A549 (cell line): ENCODE measurements at regions not wholly inside any gene's neighbourhood (a gene's known extent, or its start where the extent isn't known, plus 50 kb on each side); places are given as distances from the start of the nearest gene placed in this dataset.

Experiments used
- ATAC-seq, 2 experiments: fragments of 200-7000 bp in 1 of 2; fragments of >200 bp in 1 of 2; cut with Nextera tagmentation in 1 of 2; cut with Tn5 transposase in 1 of 2; 3 replicates each; pipeline versions ENCODE4 v1.8.0 to v1.9.1; 2018 to 2020; ENCODE audit warnings: mild to moderate bottlenecking in 1 of 2, moderate library complexity in 1 of 2
- CTCF ChIA-PET: fragments of 300-600 bp; sonication (Branson Sonifier 250); formaldehyde crosslinking; extraction: SDS; loops from one replicate; lab custom pipeline; 2021; ENCODE audit warnings: antibody characterized with exemption, inconsistent platforms; lab: Yijun Ruan, JAX
- POLR2A ChIA-PET: fragments of 350-600 bp; formaldehyde crosslinking; extraction: SDS; loops from one replicate; lab custom pipeline; 2021; ENCODE audit warnings: antibody characterized with exemption, inconsistent platforms; lab: Yijun Ruan, JAX
- DNase-seq, 2 experiments: peaks; one replicate each; pipeline versions ENCODE4 v3.0.0 to v3.0.0-alpha.2; 2011 to 2016; ENCODE audit warnings: low read depth in 1 of 2, low spot score in 1 of 2
- FAIRE-seq: peaks from 2 replicates; lab custom pipeline; 2011; peaks lifted over from hg19 to GRCh38; lab: Jason Lieb, UNC
- H3K27ac ChIP-seq, 2 experiments: fragments of >200 bp; sonication (Bioruptor Twin); formaldehyde crosslinking; 3 replicates each; pipeline ENCODE4 v1.5.1; 2016 to 2017
- H3K4me1 ChIP-seq: fragments of >200 bp; sonication (Bioruptor Twin); formaldehyde crosslinking; 3 replicates; pipeline ENCODE4 v1.6.1; 2016
- H3K4me2 ChIP-seq: fragments of >200 bp; sonication (Bioruptor Twin); formaldehyde crosslinking; 3 replicates; pipeline ENCODE4 v1.6.1; 2016
- H3K4me3 ChIP-seq: fragments of >200 bp; sonication (Bioruptor Twin); formaldehyde crosslinking; 3 replicates; pipeline ENCODE4 v1.5.1; 2016
- H3K9me3 ChIP-seq: fragments of >200 bp; sonication (Bioruptor Twin); formaldehyde crosslinking; 3 replicates; pipeline ENCODE4 v1.6.1; 2016
- ATOH8 ChIP-seq: fragments of 250-450 bp; sonication (Bioruptor Pico); IDR thresholded peaks from 2 replicates; pipeline ENCODE4 v1.5.0; 2020; ENCODE audit warnings: low read depth, mild to moderate bottlenecking, moderate library complexity
- CBX2 ChIP-seq: fragments of 200-600 bp; sonication (generic); IDR thresholded peaks from 2 replicates; pipeline ENCODE4 v1.6.1; 2016; ENCODE audit warnings: low read depth, mild to moderate bottlenecking, borderline replicate concordance
- CEBPB ChIP-seq, 2 experiments: fragments of >200 bp in 1 of 2; sonication (Bioruptor Twin) in 1 of 2; formaldehyde crosslinking in 1 of 2; IDR thresholded peaks; 2 replicates each; pipeline ENCODE4 v1.6.1; 2012 to 2016
- CHD2 ChIP-seq: fragments of 150-350 bp; IDR thresholded peaks from 2 replicates; pipeline ENCODE4 v1.6.1; 2014; ENCODE audit warnings: low read length; ENCODE audit not compliant: partially characterized antibody
- EHF ChIP-seq: fragments of 250-450 bp; sonication (Bioruptor Pico); IDR thresholded peaks from 2 replicates; pipeline ENCODE4 v1.5.0; 2020; ENCODE audit warnings: mild to moderate bottlenecking
- FOSB ChIP-seq: fragments of 250-450 bp; sonication (Bioruptor Pico); IDR thresholded peaks from 2 replicates; pipeline ENCODE4 v1.5.0; 2020; ENCODE audit warnings: mild to moderate bottlenecking, moderate library complexity
- FOSL2 ChIP-seq, 2 experiments: fragments of 450-650 bp in 1 of 2; fragments of >200 bp in 1 of 2; sonication (Bioruptor Twin) in 1 of 2; formaldehyde crosslinking; IDR thresholded peaks; 2 replicates each; pipeline versions ENCODE4 v1.5.0 to v1.6.1; 2016 to 2020; ENCODE audit warnings: mild to moderate bottlenecking in 1 of 2, moderate library complexity in 1 of 2
- HOXB13 ChIP-seq: fragments of 250-450 bp; sonication (Bioruptor Pico); IDR thresholded peaks from 2 replicates; pipeline ENCODE4 v1.5.0; 2020; ENCODE audit warnings: low read depth, mild to moderate bottlenecking, moderate library complexity
- HOXB5 ChIP-seq: fragments of 250-450 bp; sonication (Bioruptor Pico); IDR thresholded peaks from 2 replicates; pipeline ENCODE4 v1.5.0; 2020; ENCODE audit warnings: mild to moderate bottlenecking, moderate library complexity
- MAX ChIP-seq: IDR thresholded peaks from 2 replicates; pipeline ENCODE4 v1.6.1; 2012
- MAZ ChIP-seq: fragments of 150-350 bp; IDR thresholded peaks from 2 replicates; pipeline ENCODE4 v1.6.1; 2014; ENCODE audit warnings: antibody characterized with exemption, low read depth, low read length, borderline replicate concordance
- MYC ChIP-seq: IDR thresholded peaks from 2 replicates; pipeline ENCODE4 v1.6.1; 2012; ENCODE audit warnings: mild to moderate bottlenecking, inconsistent platforms, low read length, improper control_type of control experiment, borderline replicate concordance
- NPAS2 ChIP-seq: fragments of 250-450 bp; sonication (Bioruptor Pico); IDR thresholded peaks from 2 replicates; pipeline ENCODE4 v1.8.0; 2022; ENCODE audit warnings: mild to moderate bottlenecking, moderate library complexity, borderline replicate concordance
- PBX3 ChIP-seq: IDR thresholded peaks from 2 replicates; pipeline ENCODE4 v1.6.1; 2012
- POLR2AphosphoS2 ChIP-seq: conservative IDR thresholded peaks from 2 replicates; pipeline ENCODE4 v1.6.1; 2012; ENCODE audit warnings: low read length, improper control_type of control experiment, inconsistent platforms
- RFX5 ChIP-seq: fragments of 450-650 bp; IDR thresholded peaks from 2 replicates; pipeline ENCODE4 v1.7.1; 2014; ENCODE audit warnings: antibody characterized with exemption, mild to moderate bottlenecking, moderate library complexity
- SREBF2 ChIP-seq: fragments of 450-650 bp; IDR thresholded peaks from 2 replicates; pipeline ENCODE4 v1.6.1; 2014; ENCODE audit warnings: mild to moderate bottlenecking, moderate library complexity
- TFCP2L1 ChIP-seq: fragments of 250-450 bp; sonication (Bioruptor Pico); IDR thresholded peaks from 2 replicates; pipeline ENCODE4 v1.5.0; 2021; ENCODE audit warnings: mild to moderate bottlenecking
- USF2 ChIP-seq: fragments of 450-650 bp; IDR thresholded peaks from 2 replicates; pipeline ENCODE4 v1.6.1; 2014; ENCODE audit warnings: antibody characterized with exemption
- ZNF302 ChIP-seq: fragments of 250-450 bp; sonication (Bioruptor Pico); IDR thresholded peaks from 2 replicates; pipeline ENCODE4 v1.9.0; 2021; ENCODE audit warnings: inconsistent platforms, mild to moderate bottlenecking, moderate library complexity
- WGBS: methylation state at CpG from one replicate; pipeline ENCODE4 v1.1.6; 2017; ENCODE audit errors: missing lambda C conversion rate; 5-methylcytosine and 5-hydroxymethylcytosine counted together

GRCh38 chr3:14329116-14329830 lies 73.1 kb upstream of the SLC6A6 start (continued):
- no peak for TF ChIP-seq MYC
- no peak for TF ChIP-seq MAX
- no peak for TF ChIP-seq HOXB13 (CRISPR knock-in tag)
- no peak for TF ChIP-seq FOSL2 (IDR thresholded peaks at IDR 0.05)
- TF ChIP-seq FOSL2 (CRISPR knock-in tag; IDR thresholded peaks at IDR 0.05), result no peak
- TF ChIP-seq MAZ, result no peak
- TF ChIP-seq FOSB (CRISPR knock-in tag), result no peak
- TF ChIP-seq HOXB5, result no peak

- Histone ChIP-seq H3K4me2 (no peak overlapping the region), H3K9me3 (no peaks in the 10 kb centered on the region), H3K4me1 (peaks cover 2% of the 10 kb centered on the region; the same call in 1 of the 3 replicates), H3K27ac (no peak overlapping the region), H3K4me3 (no peak overlapping the region)
- CTCF ChIA-PET, result interaction anchor here (0.6 to 1.5 kb wide), 5 partner anchors 10 to 343 kb away, joined by 3 to 4 read pairs (median 4); no protein-coding TSS in a partner anchor
- DNase-seq, result no peak
- POLR2A ChIA-PET, result no interaction called here
- ATAC-seq, result no peak
- no peak for TF ChIP-seq POLR2AphosphoS2
- no peak for TF ChIP-seq ATOH8 (CRISPR knock-in tag)
- no peak for TF ChIP-seq PBX3
- TF ChIP-seq FOSB (CRISPR knock-in tag), result no peak
- TF ChIP-seq NPAS2 (CRISPR knock-in tag), result no peak
- no peak for TF ChIP-seq SREBF2
- TF ChIP-seq CHD2, result no peak
- TF ChIP-seq ZNF302 (CRISPR knock-in tag), result no peak
- no peak for TF ChIP-seq CBX2
- TF ChIP-seq RFX5, result no peak
- TF ChIP-seq CEBPB (IDR thresholded peaks at IDR 0.05), result no peak
- no peak for FAIRE-seq
- 69% methylated on average over 7 of the region's 7 CpGs for WGBS
Observed at GRCh38 chr3:14329842-14330241, 72.6 kb upstream of the SLC6A6 start.

- DNase-seq (no peak), ATAC-seq (no peak), FAIRE-seq (no peak)
- TF ChIP-seq EHF (CRISPR knock-in tag), result no peak
- TF ChIP-seq TFCP2L1, result no peak
- TF ChIP-seq USF2, result no peak
- WGBS, result 86% methylated on average over 8 of the region's 10 CpGs
- Histone ChIP-seq H3K4me3 (no peak overlapping the region), H3K27ac (no peak overlapping the region), H3K4me2 (no peak overlapping the region), H3K4me1 (no peaks in the 10 kb centered on the region), H3K9me3 (no peaks in the 10 kb centered on the region)
- POLR2A ChIA-PET, result no interaction called here
- CTCF ChIA-PET, result interaction anchor here (1.5 kb wide), 1 partner anchor 15 kb away, joined by 4 read pairs; no protein-coding TSS in a partner anchor
Observed at GRCh38 chr3:14330508-14330907, 71.9 kb upstream of the SLC6A6 start.
